Esophagus (tissue), 2 donors: ENCODE measurements at regions not wholly inside any gene's neighbourhood (a gene's known extent, or its start where the extent isn't known, plus 50 kb on each side); places are given as distances from the start of the nearest gene placed in this dataset.

Source experiments
- H3K27ac ChIP-seq, 2 donors: one replicate each; pipeline ENCODE4 v1.5.1; 2013; ENCODE audit warnings: low read depth in 2 of 2, mild to moderate bottlenecking in 2 of 2, inconsistent platforms in 1 of 2, low read length in 1 of 2, moderate library complexity in 1 of 2
- H3K27me3 ChIP-seq, 2 donors: one replicate each; pipeline ENCODE4 v1.6.1; 2013; ENCODE audit warnings: low read length in 2 of 2, control low read depth in 1 of 2, mild to moderate bottlenecking in 1 of 2; ENCODE audit not compliant: insufficient read depth in 2 of 2, control insufficient read depth in 1 of 2
- H3K36me3 ChIP-seq, 2 donors: one replicate each; pipeline ENCODE4 v1.6.1; 2013; ENCODE audit warnings: low read length in 1 of 2; ENCODE audit not compliant: control insufficient read depth in 2 of 2, insufficient read depth in 2 of 2
- H3K4me1 ChIP-seq, 2 donors: one replicate each; pipeline ENCODE4 v1.6.1; 2013; ENCODE audit warnings: low read length in 1 of 2; ENCODE audit not compliant: control insufficient read depth in 2 of 2, insufficient read depth in 2 of 2
- H3K4me3 ChIP-seq, 2 donors: one replicate each; pipeline ENCODE4 v1.5.1; 2013; ENCODE audit warnings: low read length in 2 of 2, mild to moderate bottlenecking in 2 of 2, low read depth in 1 of 2, moderate library complexity in 1 of 2
- H3K9me3 ChIP-seq, 2 donors: one replicate each; pipeline ENCODE4 v1.6.1; 2013; ENCODE audit warnings: mild to moderate bottlenecking in 2 of 2, low read depth in 1 of 2, low read length in 1 of 2, moderate library complexity in 1 of 2; ENCODE audit not compliant: control insufficient read depth in 2 of 2, insufficient read depth in 1 of 2
- WGBS, 2 donors: extraction: QIAGEN DNeasy Blood & Tissue Kit; methylation state at CpG; one replicate each; pipeline ENCODE4 v1.1.7; 2013; 5-methylcytosine and 5-hydroxymethylcytosine counted together
- donor health status: healthy with polysubstance abuse.
- donor health status: Bipolar disorder and iron deficiency.

DNA sequence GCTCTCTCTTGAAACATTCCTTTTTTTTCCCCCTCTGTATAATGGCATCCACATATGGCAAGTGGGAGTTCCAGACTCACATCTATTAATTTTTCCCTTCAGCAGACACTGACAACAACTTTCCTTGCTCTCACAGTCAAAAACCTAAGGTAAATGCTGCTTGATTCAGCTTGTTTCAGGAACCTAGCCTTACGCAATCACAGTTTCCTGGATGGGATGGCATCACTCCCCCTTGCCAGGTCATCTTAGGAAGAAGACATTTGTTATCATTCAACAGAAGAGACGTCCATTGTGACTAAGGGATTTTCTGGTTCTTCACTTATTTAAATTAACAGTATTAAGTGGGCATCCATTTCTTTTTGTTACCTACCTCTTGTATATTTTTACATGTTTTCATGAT is 112.0 kb upstream of the PDGFD start:
- Histone ChIP-seq H3K27me3 (no peaks in the 10 kb centered on the region), H3K9me3 (no peaks in the 10 kb centered on the region), H3K27ac (no peak overlapping the region), H3K4me1 (no peaks in the 10 kb centered on the region), H3K4me3 (no peak overlapping the region), H3K36me3 (no peaks in the 10 kb centered on the region)
- 38 to 46% methylated on average over 2 of the region's 2 CpGs for WGBS, 2 donors

DNA sequence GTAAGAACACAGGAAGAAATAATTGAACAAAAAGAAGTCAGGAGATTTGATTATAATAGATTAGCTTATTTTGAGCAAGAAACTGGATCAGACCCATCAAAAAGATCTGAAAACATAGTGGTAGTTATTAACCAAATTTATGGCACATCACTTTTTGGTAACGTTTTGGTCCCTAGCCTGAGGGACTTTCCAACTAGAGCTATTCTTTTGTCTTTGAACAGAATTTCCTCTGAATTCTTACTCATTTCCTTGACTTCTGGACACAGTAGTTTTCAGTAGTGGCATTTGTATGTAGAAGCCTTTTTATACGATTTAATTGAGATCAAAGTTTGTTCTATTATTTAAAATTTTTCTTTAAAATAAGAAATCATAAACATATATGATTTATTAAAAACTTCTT is 96.5 kb upstream of the PDGFD start:
- Histone ChIP-seq H3K36me3 (no peaks in the 10 kb centered on the region), H3K9me3 (no peaks in the 10 kb centered on the region), H3K27ac (no peak overlapping the region), H3K4me1 (no peaks in the 10 kb centered on the region), H3K27me3 (no peaks in the 10 kb centered on the region), H3K4me3 (no peak overlapping the region)
- WGBS, 2 donors: 45 to 51% methylated on average over 2 of the region's 2 CpGs

DNA sequence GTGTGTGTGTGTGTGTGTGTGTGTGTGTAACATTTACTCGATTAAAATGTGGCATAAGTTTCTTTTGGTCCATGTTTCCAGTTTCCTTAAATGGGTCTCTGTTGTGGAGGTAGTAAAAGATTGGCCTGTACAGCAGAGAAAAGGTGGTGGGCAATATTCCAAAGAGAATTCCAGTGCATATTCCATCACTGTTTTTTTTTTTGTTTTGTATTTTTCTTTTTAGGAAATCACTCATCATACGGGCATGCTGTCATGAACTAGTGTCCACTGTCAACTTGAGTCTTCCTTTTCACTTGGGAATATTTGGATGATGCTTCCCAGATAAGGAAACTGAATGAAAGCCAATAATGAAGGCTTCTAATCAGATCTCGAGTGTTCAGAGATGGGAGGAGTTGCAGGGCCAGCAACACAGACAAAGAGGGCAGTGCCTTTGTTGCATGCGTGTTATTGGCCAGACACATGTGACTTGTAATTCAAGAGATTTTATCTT is 95.2 kb upstream of the PDGFD start:
- H3K4me1 ChIP-seq: no peaks in the 10 kb centered on the region
- 56 to 68% methylated on average over 4 of the region's 4 CpGs for WGBS, 2 donors

DNA sequence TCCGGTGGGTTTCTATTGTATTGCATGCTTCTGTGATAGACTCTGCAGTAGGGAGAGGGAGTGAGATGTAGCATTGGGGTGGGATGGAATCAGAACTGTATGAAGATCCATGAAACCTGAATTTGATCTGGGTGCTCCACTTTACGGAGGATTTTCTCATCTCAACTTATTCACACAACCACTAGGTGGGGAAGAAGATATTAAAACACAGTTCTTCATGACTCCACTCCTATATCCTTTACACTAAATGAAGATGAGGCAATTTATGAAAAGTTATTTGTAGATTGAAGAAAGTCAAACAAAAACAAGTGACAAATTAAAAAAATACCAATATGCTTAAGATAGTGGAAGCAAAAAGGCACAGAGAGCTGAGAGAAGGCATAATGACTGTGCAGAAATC is 92.6 kb upstream of the PDGFD start:
- H3K27me3 ChIP-seq: no peaks in the 10 kb centered on the region
- WGBS, 2 donors: 71 to 81% methylated on average over 2 of the region's 2 CpGs
- no peaks in the 10 kb centered on the region for H3K9me3 ChIP-seq
- H3K4me1 ChIP-seq: no peaks in the 10 kb centered on the region
- no peak overlapping the region for H3K27ac ChIP-seq
- H3K36me3 ChIP-seq: no peaks in the 10 kb centered on the region
- no peak overlapping the region for H3K4me3 ChIP-seq

More for the DNA sequence above, 95.2 kb upstream of the PDGFD start:
- H3K36me3 ChIP-seq: no peaks in the 10 kb centered on the region
- no peaks in the 10 kb centered on the region for H3K27me3 ChIP-seq
- no peak overlapping the region for H3K27ac ChIP-seq
- no peak overlapping the region for H3K4me3 ChIP-seq
- H3K9me3 ChIP-seq: no peaks in the 10 kb centered on the region

DNA sequence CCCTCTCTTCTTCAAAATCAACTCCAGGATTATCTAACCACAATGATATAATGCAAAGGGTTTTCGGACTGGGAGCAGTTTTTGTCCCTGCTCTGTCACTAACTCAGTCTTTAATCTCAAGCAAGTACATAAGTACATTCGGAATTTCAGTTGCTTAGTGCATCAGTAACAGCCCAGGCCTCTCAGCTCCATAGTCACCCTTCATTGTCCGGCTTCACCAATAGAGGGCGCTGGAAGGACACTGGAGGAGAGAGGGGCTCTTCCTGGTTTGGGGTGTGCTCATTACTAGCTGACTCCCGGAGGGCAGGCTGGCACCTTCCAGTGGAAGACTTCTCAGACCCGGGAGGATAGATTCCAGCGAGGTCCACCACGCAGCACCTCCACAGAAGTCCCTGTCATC is 90.4 kb upstream of the PDGFD start:
- WGBS, 2 donors: 43 to 47% methylated on average over 8 of the region's 8 CpGs
- Histone ChIP-seq H3K9me3 (no peaks in the 10 kb centered on the region), H3K4me1 (no peaks in the 10 kb centered on the region), H3K27ac (no peak overlapping the region), H3K36me3 (no peaks in the 10 kb centered on the region), H3K4me3 (no peak overlapping the region), H3K27me3 (no peaks in the 10 kb centered on the region)

DNA sequence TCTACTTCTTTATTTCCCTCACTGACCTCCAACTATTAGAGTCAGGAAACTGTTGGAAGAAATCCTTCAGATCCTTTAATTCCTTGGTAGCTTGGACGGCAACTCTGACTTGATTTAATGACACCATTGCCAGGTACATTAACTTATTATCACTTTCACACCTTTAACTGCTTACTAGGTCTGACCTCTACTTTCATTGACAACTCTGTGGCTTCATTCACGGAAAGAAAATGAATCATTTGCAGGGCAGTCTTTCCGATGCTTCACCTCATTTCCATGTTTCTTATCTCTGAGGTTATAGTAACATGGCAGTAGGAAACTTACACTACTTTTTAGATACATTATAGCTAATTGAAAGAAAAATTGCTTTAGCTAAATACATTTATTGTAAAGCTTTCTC is 82.6 kb upstream of the PDGFD start:
- Histone ChIP-seq H3K27ac (no peak overlapping the region), H3K36me3 (no peaks in the 10 kb centered on the region)

DNA sequence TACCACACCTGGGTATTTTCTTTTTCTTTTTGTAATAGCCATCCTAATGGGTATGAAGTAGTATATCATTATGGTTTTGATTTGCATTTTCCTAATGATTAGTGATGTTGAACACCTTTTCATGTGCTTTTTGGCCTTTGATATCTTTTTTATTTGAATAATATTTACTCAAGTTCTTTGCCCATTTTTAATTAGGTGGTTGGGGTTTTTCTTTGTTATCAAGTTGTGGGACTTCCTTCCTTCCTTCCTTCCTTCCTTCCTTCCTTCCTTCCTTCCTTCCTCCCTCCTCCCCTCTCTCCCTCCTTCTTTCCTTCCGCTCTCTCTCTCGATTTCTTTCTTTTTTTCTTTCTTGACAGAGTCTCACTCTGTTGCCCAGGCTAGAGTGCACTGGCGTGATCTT is 75.0 kb upstream of the PDGFD start:
- Histone ChIP-seq H3K36me3 (no peaks in the 10 kb centered on the region), H3K4me3 (no peak overlapping the region), H3K4me1 (no peaks in the 10 kb centered on the region), H3K9me3 (no peaks in the 10 kb centered on the region), H3K27ac (no peak overlapping the region), H3K27me3 (no peaks in the 10 kb centered on the region)
- 91 to 95% methylated on average over 3 of the region's 3 CpGs for WGBS, 2 donors

More for the DNA sequence above, 82.6 kb upstream of the PDGFD start:
- 59 to 71% methylated on average over 3 of the region's 3 CpGs for WGBS, 2 donors
- H3K27me3 ChIP-seq: no peaks in the 10 kb centered on the region
- no peak overlapping the region for H3K4me3 ChIP-seq
- H3K9me3 ChIP-seq: no peaks in the 10 kb centered on the region
- no peaks in the 10 kb centered on the region for H3K4me1 ChIP-seq

DNA sequence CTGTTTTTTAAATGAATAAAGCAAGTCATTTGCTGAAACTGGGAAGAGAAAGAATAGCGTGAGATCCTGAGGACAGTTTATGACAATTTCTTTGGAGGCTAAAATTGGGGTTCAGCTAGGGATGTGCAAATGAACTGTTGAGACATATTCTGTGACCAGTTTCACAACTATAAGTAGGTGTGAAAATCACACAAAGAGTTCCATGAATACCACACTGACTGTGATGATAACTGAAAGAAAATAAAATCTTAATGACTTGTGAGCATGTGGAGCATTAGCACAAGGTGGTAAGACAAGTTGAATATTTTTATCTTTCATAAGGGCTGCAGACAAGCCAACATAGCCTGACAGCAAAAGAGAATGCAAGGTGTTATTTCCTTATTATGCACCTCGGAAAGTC is 61.1 kb upstream of the PDGFD start:
- Histone ChIP-seq H3K4me3 (no peak overlapping the region), H3K27me3 (no peaks in the 10 kb centered on the region), H3K4me1 (no peaks in the 10 kb centered on the region), H3K27ac (no peak overlapping the region), H3K36me3 (no peaks in the 10 kb centered on the region), H3K9me3 (no peaks in the 10 kb centered on the region)
- WGBS, 2 donors: 87 to 93% methylated on average over 2 of the region's 2 CpGs

DNA sequence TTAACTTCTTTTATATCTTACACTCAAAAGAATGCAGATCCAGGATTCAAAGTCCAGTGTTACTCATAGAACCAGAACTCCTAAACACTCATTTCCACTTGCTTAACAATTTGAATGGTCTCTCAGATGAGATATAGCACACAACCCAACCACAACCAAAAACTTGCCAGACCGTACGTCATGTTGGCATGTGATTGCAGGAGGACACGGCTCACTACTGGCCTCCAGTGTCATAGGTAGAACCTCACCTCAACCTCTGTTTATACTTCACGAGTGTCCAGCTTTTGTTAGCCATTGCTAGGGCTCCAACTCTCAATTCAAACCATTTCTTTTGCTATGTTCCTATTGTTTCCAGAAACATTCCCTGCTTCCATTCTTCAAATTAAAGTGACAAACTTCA is 58.5 kb upstream of the PDGFD start:
- 77% methylated on average over 4 of the region's 4 CpGs for WGBS, 2 donors
- H3K27me3 ChIP-seq: no peaks in the 10 kb centered on the region
- no peak overlapping the region for H3K27ac ChIP-seq
- H3K36me3 ChIP-seq: no peaks in the 10 kb centered on the region
- H3K9me3 ChIP-seq: no peaks in the 10 kb centered on the region
- no peaks in the 10 kb centered on the region for H3K4me1 ChIP-seq
- no peak overlapping the region for H3K4me3 ChIP-seq

DNA sequence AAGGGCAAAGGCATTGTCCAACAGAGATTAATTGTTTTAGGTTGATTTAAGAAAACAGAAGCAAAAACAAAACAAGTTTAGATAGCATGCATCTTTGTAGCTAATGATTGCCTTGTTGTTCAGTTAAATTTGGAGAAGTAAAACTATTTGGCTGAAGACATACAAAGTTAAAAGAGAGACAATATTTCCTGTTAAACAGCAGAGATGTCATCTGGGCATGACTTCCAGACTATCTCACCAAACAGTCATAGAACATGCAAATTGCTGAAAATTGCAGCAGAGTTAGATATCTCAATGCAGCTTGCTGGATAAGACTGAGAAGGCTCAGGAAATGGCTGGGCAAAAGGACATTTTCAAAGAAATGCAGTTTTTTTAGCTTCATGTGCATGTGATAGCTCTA is 57.5 kb upstream of the PDGFD start:
- H3K4me1 ChIP-seq: no peaks in the 10 kb centered on the region

More for the DNA sequence above, 57.5 kb upstream of the PDGFD start:
- Histone ChIP-seq H3K27me3 (no peaks in the 10 kb centered on the region), H3K27ac (no peak overlapping the region), H3K4me3 (no peak overlapping the region), H3K9me3 (no peaks in the 10 kb centered on the region), H3K36me3 (no peaks in the 10 kb centered on the region)
